ENCODE measurements at regions not wholly inside any gene's neighbourhood (a gene's known extent, or its start where the extent isn't known, plus 50 kb on each side); places are given as distances from the start of the nearest gene placed in this dataset.

DNA sequence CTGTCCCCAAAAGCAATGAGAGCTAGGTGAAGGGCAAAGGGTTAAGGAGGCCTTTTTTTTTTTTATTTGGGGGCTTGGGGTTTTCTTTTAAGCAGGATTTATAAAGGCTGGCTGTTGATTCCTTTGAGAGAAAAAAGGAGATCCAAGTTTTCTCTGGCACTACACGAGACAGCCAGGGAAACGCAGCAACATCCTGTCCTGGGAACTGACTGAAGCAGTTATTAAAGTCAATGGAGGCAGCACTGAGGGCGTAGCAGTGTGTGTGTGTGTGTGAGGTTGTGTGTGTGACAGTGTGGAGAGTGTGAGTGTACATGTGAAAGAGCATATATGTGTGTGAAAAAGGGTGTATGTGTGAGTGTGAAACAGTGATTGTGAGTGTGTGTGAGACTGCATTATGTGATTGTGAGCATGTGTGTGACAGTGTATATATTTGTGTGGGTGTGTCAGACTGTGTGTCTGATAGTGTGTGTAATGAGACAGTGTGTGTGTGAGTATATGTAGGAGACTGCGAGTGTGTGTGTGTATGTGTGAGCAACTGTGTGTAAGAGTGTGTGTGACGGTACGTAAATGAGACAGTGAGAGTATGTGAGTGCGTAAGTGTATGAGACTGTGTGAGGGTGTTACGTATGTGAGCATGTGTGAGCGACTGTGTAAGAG lies 65.9 kb upstream of the TIAM1 start:
- TF ChIP-seq, protein P1, sequence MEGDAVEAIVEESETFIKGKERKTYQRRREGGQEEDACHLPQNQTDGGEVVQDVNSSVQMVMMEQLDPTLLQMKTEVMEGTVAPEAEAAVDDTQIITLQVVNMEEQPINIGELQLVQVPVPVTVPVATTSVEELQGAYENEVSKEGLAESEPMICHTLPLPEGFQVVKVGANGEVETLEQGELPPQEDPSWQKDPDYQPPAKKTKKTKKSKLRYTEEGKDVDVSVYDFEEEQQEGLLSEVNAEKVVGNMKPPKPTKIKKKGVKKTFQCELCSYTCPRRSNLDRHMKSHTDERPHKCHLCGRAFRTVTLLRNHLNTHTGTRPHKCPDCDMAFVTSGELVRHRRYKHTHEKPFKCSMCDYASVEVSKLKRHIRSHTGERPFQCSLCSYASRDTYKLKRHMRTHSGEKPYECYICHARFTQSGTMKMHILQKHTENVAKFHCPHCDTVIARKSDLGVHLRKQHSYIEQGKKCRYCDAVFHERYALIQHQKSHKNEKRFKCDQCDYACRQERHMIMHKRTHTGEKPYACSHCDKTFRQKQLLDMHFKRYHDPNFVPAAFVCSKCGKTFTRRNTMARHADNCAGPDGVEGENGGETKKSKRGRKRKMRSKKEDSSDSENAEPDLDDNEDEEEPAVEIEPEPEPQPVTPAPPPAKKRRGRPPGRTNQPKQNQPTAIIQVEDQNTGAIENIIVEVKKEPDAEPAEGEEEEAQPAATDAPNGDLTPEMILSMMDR (IDR thresholded peaks at IDR 0.05; ENCODE audit: insufficient read depth, low read length) = no peak
- TF ChIP-seq, protein P2, sequence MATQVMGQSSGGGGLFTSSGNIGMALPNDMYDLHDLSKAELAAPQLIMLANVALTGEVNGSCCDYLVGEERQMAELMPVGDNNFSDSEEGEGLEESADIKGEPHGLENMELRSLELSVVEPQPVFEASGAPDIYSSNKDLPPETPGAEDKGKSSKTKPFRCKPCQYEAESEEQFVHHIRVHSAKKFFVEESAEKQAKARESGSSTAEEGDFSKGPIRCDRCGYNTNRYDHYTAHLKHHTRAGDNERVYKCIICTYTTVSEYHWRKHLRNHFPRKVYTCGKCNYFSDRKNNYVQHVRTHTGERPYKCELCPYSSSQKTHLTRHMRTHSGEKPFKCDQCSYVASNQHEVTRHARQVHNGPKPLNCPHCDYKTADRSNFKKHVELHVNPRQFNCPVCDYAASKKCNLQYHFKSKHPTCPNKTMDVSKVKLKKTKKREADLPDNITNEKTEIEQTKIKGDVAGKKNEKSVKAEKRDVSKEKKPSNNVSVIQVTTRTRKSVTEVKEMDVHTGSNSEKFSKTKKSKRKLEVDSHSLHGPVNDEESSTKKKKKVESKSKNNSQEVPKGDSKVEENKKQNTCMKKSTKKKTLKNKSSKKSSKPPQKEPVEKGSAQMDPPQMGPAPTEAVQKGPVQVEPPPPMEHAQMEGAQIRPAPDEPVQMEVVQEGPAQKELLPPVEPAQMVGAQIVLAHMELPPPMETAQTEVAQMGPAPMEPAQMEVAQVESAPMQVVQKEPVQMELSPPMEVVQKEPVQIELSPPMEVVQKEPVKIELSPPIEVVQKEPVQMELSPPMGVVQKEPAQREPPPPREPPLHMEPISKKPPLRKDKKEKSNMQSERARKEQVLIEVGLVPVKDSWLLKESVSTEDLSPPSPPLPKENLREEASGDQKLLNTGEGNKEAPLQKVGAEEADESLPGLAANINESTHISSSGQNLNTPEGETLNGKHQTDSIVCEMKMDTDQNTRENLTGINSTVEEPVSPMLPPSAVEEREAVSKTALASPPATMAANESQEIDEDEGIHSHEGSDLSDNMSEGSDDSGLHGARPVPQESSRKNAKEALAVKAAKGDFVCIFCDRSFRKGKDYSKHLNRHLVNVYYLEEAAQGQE (IDR thresholded peaks at IDR 0.05; ENCODE audit: insufficient replicate concordance, low read depth) = no peak
- TF ChIP-seq SPI1 (IDR thresholded peaks at IDR 0.05; ENCODE audit: borderline replicate concordance, low read depth) = no peak
- TF ChIP-seq POLR2AphosphoS5 (IDR thresholded peaks at IDR 0.05; ENCODE audit: low read depth) = no peak

Measured in HL-60 (cell line).